ENCODE measurements at regions not wholly inside any gene's neighbourhood (a gene's known extent, or its start where the extent isn't known, plus 50 kb on each side); places are given as distances from the start of the nearest gene placed in this dataset.
"Not testable (repeated sequence)": the region's sequence is repeated elsewhere in the genome, so short reads cannot be mapped to it uniquely, and the experiment has no call there.

DNA sequence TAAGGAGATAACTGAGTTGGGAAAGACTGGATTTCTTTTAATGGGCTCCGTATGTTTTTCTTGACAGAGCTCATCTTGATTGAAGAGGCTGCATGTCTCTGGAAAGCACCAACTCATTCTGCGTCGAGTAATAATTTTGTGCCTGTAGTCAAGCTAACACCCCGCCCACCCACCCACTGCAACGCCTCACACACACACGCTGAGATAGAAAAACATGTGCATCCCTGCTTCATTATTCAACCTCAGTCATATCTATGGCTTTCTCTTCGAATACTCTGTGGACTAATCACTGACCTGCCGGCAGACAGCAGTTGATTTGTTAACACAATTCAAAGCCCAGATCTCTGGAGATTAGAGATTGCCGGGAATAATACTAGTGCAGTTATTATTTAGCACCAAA lies 220.2 kb upstream of the TOM1L1 start:
- H3K27ac ChIP-seq = no peak overlapping the region
- no peak overlapping the region for H3K4me3 ChIP-seq
- no peaks in the 10 kb centered on the region for H3K4me1 ChIP-seq
- intact Hi-C loops (cut with DNase I) = no loop called here
- H3K27me3 ChIP-seq (ENCODE audit: insufficient read depth in 3 of 3, low read length in 2 of 3) = no peaks in the 10 kb centered on the region
- no peak for DNase-seq
- TF ChIP-seq, protein P1, sequence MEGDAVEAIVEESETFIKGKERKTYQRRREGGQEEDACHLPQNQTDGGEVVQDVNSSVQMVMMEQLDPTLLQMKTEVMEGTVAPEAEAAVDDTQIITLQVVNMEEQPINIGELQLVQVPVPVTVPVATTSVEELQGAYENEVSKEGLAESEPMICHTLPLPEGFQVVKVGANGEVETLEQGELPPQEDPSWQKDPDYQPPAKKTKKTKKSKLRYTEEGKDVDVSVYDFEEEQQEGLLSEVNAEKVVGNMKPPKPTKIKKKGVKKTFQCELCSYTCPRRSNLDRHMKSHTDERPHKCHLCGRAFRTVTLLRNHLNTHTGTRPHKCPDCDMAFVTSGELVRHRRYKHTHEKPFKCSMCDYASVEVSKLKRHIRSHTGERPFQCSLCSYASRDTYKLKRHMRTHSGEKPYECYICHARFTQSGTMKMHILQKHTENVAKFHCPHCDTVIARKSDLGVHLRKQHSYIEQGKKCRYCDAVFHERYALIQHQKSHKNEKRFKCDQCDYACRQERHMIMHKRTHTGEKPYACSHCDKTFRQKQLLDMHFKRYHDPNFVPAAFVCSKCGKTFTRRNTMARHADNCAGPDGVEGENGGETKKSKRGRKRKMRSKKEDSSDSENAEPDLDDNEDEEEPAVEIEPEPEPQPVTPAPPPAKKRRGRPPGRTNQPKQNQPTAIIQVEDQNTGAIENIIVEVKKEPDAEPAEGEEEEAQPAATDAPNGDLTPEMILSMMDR (IDR thresholded peaks at IDR 0.05) = no peak
- H3K36me3 ChIP-seq (ENCODE audit: insufficient read depth in 1 of 2, low read depth in 1 of 2) = no peaks in the 10 kb centered on the region
- ATAC-seq = no peak
- 32 to 62% (median 49%) methylated on average over 9 of the region's 9 CpGs for WGBS, 3 donors
- no peaks in the 10 kb centered on the region for H3K9me3 ChIP-seq

DNA sequence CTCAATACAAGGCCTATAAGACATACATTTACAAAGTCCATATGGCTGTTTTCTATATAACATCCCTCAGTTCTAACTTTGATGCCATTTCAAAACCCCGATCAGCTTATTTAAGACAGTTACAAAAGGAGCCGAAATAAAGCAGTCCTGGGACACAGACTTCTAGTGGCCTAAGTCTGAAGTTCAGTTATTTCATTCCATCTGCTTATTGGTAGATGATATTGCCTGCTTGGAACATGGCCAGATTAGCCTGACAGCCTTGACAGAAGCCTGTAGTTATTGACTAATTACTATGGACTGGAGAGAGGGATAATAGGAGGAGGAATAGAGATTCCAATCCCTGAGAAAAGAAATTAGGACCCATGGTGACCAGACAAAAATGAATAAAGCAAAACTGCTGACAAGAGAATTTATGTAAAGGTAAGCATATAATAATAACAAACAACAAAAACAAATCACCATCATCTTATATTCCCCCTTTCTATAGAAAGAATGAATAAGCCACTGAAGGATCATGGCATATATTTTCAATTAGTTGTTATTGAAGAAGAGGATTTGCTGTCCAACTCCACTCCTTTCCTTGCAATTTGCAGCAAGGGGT lies 206.3 kb upstream of the TOM1L1 start:
- H3K4me3 ChIP-seq = no peak overlapping the region
- ATAC-seq (no peak), DNase-seq (no peak)
- TF ChIP-seq, protein P1 (IDR thresholded peaks at IDR 0.05) = no peak
- H3K4me1 ChIP-seq = no peaks in the 10 kb centered on the region
- intact Hi-C loops (cut with DNase I) = no loop called here
- no peaks in the 10 kb centered on the region for H3K27me3 ChIP-seq (ENCODE audit: insufficient read depth in 3 of 3, low read length in 2 of 3)
- H3K27ac ChIP-seq = no peak overlapping the region
- no peaks in the 10 kb centered on the region for H3K9me3 ChIP-seq
- no peaks in the 10 kb centered on the region for H3K36me3 ChIP-seq (ENCODE audit: insufficient read depth in 1 of 2, low read depth in 1 of 2)
- WGBS, 3 donors = 86 to 88% (median 86%) methylated on average over 2 of the region's 2 CpGs

DNA sequence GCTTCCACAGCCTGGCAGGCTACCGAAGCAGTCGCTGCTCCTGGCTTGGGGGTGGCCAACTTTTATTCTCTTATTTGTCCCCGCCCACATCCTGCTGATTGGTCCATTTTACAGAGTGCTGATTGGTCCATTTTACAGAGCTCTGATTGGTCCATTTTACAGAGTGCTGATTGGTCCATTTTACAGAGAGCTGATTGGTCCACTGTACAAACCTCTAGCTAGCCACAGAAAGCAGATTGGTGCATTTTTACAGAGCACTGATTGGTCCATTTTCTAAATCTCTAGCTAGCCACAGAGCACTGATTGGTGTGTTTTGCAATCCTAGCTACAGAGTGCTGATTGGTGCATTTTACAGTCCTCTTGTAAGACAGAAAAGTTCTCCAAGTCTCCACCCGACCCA lies 187.9 kb upstream of the TOM1L1 start:
- H3K27ac ChIP-seq; intact Hi-C loops (cut with DNase I); H3K4me3 ChIP-seq: not testable (repeated sequence)

DNA sequence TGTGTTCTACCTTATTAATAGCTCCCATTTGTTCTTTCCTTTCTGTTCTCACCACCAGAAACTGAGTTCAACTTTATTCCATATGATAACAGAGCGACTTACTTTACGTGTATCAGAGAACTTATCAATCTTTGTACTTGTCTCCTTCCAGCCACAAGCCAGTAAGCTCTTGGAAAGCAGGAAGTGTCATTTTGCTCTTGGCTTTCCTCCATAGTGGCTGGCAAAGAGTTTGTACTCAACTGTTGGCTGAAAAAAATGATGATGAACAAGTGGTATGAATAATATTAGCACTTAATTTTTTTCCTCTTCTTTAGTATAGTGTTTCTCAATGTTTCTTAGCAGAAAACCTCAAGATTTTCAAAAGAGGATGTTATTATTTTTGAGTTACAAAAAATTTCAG lies 182.4 kb upstream of the TOM1L1 start:
- intact Hi-C loops (cut with DNase I) = no loop called here
- Histone ChIP-seq H3K4me1 (no peaks in the 10 kb centered on the region), H3K27ac (no peak overlapping the region), H3K4me3 (no peak overlapping the region), H3K9me3 (peaks cover 4% of the 10 kb centered on the region), H3K27me3 (ENCODE audit: insufficient read depth in 3 of 3, low read length in 2 of 3) (no peaks in the 10 kb centered on the region), H3K36me3 (ENCODE audit: insufficient read depth in 1 of 2, low read depth in 1 of 2) (no peaks in the 10 kb centered on the region)
- 67 to 78% (median 72%) methylated on average over 2 of the region's 2 CpGs for WGBS, 3 donors
- ATAC-seq (no peak), DNase-seq (no peak)
- TF ChIP-seq, protein P1 (IDR thresholded peaks at IDR 0.05) = no peak

More for the DNA sequence above, 187.9 kb upstream of the TOM1L1 start:
- not testable (repeated sequence) for H3K4me1 ChIP-seq; H3K27me3 ChIP-seq (ENCODE audit: insufficient read depth in 3 of 3, low read length in 2 of 3); H3K9me3 ChIP-seq; ATAC-seq; DNase-seq; H3K36me3 ChIP-seq (ENCODE audit: insufficient read depth in 1 of 2, low read depth in 1 of 2)
- WGBS, 3 donors = 15 to 32% (median 27%) methylated on average over 4 of the region's 4 CpGs

DNA sequence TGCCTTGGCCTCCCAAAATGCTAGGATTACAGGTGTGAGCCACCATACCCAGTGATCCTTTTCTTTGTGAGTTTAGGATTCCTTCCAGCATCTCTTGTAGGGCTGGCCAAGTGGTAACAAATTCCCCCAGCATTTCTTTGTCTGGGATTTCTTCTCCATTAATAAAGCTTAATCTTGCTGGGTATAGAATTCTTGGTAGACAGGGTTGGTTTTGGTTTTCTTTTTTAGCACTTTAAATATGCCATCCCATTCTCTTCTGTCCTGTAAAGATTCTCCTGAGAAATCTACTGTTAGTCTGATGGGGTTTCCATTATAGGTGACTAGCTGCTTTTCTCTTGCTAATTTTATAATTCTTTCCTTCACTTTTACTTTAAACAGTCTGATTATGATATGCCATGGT lies 173.0 kb upstream of the TOM1L1 start:
- no peaks in the 10 kb centered on the region for H3K4me1 ChIP-seq
- peaks cover 10% of the 10 kb centered on the region for H3K9me3 ChIP-seq
- TF ChIP-seq, protein P1 (IDR thresholded peaks at IDR 0.05) = no peak
- DNase-seq (no peak), ATAC-seq (no peak)
- no peaks in the 10 kb centered on the region for H3K36me3 ChIP-seq (ENCODE audit: insufficient read depth in 1 of 2, low read depth in 1 of 2)
- H3K27ac ChIP-seq = no peak overlapping the region
- no peaks in the 10 kb centered on the region for H3K27me3 ChIP-seq (ENCODE audit: insufficient read depth in 3 of 3, low read length in 2 of 3)
- H3K4me3 ChIP-seq = no peak overlapping the region
- intact Hi-C loops (cut with DNase I) = no loop called here

Measured in psoas muscle (tissue), 7 donors.